SKM-1 (cell line): ENCODE measurements at regions not wholly inside any gene's neighbourhood (a gene's known extent, or its start where the extent isn't known, plus 50 kb on each side); places are given as distances from the start of the nearest gene placed in this dataset.
"Not testable (repeated sequence)": the region's sequence is repeated elsewhere in the genome, so short reads cannot be mapped to it uniquely, and the experiment has no call there.

Experiments
- DNase-seq: peaks from one replicate; lab custom pipeline; 2025; ENCODE audit not compliant: unreplicated experiment; lab: John Stamatoyannopoulos, UW

DNA sequence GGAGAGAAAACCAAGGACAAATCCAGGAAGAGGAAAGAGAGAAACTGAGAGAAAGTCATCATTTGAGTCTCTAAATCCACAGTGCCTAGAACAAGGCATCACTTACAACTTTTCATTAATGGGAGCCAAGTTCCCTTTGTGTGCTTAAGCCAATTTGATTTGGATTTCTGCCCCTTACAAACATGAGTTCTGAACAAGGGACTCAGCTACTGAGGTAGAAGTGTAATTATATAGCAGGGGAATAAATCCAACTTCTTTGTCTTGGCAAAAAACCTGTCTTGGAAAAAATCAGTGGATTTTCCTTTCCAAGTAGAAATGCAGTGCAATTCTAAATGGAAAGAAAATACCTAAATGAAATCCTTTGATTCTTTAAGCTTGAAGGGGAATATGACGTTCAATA is 307.2 kb upstream of the CNTN3 start:
- no peak for DNase-seq

GRCh38 chr3:74920721-74921350 is 306.4 kb upstream of the CNTN3 start:
- no peak for DNase-seq

DNA sequence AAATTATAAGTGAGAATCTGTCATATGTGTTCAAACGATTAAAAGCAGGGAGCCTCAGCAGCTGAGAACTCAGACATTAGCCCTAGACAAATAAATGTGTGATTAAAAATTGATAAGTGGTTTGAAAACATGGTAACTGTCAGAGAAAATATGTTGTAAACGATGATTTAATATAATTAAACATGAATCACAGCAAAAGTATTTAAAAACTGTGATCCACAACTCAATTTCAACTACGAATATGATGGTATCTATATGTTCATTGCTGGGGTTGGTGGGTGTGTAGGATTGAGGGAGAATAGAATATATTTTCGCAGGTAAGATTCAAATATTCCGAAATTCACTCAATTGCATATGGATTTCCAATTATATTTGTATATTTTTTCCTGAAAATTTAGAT is 302.2 kb upstream of the CNTN3 start:
- no peak for DNase-seq

- no peak for DNase-seq
Observed at GRCh38 chr3:74906181-74906580, 291.7 kb upstream of the CNTN3 start.

DNA sequence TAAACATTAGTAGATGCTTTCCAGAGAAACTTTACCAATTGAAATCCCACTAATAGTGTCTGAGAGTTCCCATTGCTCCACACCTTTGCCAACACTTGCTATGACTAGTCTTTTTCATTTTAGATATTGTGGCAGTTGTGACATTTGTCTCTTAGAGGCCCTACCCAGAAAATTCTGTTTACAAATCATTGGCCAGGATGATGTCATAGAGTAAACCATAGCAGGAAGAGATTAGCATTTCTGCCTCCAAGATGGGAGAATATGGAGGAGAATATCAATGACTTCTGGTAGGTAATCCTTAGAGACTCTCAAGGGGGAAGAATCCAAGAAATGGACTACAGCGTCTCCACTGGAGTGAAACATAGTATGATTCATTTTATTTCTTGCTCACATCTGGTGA is 291.0 kb upstream of the CNTN3 start:
- no peak for DNase-seq

DNA sequence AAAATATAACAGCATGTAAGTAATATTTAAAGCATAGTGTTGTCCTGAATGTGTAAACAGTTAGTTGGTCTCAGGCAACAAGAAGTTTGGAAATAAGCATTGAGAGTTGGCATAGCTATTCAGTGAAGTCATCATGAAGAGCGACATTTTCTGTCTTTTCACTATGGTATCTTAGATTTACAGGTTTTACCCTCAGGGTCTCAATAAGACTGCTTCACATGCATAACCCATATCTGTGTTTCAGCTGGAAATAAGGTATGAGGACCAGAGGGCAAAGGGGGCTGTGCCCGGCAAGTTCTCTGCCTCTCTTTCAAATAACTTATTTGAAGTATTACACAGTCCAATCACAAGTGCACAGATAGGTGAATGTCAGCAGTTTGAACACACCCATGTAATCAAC is 290.2 kb upstream of the CNTN3 start:
- no peak for DNase-seq

GRCh38 chr3:74899796-74900516 is 285.5 kb upstream of the CNTN3 start:
- not testable (repeated sequence) for DNase-seq

- DNase-seq: no peak
Observed at GRCh38 chr3:74897006-74897405, 282.5 kb upstream of the CNTN3 start.

DNA sequence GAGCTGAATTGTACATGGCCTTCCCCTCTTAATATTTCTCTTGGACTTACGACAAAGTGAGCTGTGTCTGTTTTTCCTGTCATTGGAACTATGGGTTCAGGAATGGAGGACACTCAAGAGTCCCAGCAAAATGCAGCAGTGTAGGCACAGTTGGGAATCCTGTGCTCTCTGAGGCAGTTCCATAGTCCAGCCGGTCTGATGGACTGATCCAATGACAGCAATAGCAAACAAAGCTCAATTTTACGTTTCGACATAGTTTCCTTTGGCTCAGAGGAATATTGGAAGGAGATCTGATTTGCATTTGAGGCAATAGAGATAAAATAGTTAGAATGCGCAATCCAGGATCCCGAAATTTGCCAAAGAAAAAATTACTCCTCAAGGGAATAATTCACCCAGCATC is 276.9 kb upstream of the CNTN3 start:
- DNase-seq: no peak

- DNase-seq: peak; percentile 8
Observed at GRCh38 chr3:74883690-74884089, 269.2 kb upstream of the CNTN3 start.

- DNase-seq: no peak
Observed at GRCh38 chr3:74883222-74883621, 268.8 kb upstream of the CNTN3 start.

GRCh38 chr3:74880237-74880636 is 265.8 kb upstream of the CNTN3 start:
- DNase-seq: no peak

DNA sequence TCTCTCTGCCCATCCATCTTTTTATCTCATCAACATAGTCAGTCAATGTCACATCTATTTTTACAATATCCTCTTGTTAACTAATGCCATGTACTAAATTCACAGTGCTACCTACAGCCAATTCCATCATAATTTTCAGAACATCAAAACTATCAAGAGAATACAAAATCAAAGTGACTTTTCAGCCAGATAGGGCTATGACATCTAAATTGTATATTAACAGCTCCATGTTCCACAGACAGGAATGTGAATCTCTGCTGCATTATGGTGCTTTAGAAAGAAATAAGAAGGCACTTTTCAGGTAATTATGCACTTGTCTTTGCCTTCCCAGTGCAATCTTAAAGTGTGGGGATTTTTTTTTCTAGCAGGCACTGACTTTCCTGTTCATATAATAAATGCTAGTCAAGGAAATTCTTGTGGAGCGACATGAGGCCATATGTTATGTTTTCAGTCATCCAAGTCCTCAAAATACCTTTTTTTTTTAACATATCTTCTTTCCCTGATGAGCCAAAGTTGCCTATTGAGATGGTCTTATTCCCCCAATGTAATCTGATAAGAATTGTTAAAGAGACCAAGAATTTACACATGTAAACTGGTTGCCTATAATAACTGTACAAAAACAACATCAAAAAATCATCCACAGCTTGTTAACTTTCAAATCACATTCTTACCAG is 252.0 kb upstream of the CNTN3 start:
- no peak for DNase-seq

GRCh38 chr3:74862476-74862875 is 248.0 kb upstream of the CNTN3 start:
- DNase-seq: no peak

DNA sequence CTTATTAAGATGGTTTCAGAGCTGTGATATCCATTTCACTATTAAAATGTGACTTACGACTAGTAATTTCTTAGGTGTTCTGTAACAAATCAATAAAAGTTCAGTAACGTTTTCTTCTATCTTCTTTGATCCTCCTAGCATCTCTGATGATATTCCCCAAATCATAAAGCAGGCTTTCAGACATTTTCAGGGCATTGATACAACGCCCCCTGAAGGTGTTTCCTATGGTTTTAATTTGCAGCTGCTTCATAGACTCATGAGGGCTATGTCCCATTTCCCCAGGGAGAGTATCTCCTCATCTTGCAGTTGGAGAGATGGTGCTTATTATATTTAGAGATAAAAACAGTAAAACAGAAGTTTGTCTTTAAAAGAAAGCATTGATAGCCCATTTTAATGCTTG is 246.8 kb upstream of the CNTN3 start:
- no peak for DNase-seq

- no peak for DNase-seq
Observed at GRCh38 chr3:74858086-74858485, 243.6 kb upstream of the CNTN3 start.

GRCh38 chr3:74850381-74850780 is 235.9 kb upstream of the CNTN3 start:
- no peak for DNase-seq

DNA sequence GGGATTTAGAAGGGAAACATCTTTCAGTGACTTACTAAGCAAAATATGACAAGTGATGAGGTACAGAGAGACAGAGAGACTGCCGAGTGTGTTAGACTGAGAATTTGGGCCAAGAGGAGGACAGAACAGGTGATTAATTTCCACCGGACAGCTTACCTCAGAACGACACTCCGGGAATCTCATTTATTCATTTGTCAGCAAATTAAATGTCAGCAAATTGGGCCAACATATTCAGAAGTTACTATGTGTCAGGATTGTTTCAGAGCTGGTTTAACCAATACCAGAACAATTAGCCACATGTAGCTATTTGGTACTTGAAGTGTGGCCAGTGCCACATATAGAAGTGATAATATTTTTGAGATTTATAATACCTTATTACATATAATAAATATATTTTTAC is 232.6 kb upstream of the CNTN3 start:
- DNase-seq: no peak

- no peak for DNase-seq
Observed at GRCh38 chr3:74845081-74845480, 230.6 kb upstream of the CNTN3 start.

DNA sequence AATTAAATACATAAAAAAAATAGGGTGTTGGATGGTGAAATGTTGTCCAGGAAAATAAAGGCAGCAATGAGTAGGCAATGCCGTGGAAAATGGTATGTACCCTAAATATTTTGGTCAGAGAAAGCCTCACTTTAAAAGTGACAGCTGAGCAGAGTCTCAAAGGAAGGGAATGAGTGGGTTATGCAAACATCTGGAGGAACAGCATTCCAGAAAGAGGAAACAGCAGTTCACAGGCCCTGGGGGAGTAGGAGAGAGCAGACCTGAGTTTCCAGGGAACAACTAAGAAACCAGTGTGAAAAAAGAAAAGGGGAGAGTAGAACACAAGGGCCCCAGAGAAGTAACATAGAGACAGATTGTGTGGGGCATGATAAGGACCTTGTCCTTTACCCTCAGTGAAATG is 230.0 kb upstream of the CNTN3 start:
- no peak for DNase-seq

- no peak for DNase-seq
Observed at GRCh38 chr3:74842649-74843048, 228.2 kb upstream of the CNTN3 start.

- no peak for DNase-seq
Observed at GRCh38 chr3:74842141-74842540, 227.7 kb upstream of the CNTN3 start.
